Posterior cingulate gyrus (tissue), 11 donors: ENCODE measurements at regions not wholly inside any gene's neighbourhood (a gene's known extent, or its start where the extent isn't known, plus 50 kb on each side); places are given as distances from the start of the nearest gene placed in this dataset.
A peak's percentile ranks its signal among the peaks of the same experiment; 100 is the strongest.

Experiments used
- DNase-seq, 10 donors: peaks; one replicate each; pipeline versions ENCODE4 v3.0.0 to v3.0.0-alpha.2; 2020 to 2021; ENCODE audit warnings: mixed read lengths in 3 of 10
- intact Hi-C: fragments of 100-400 bp; cut with DNase I; formaldehyde crosslinking; loops from one replicate; pipeline ENCODE4 v1.15.1; 2023

DNA sequence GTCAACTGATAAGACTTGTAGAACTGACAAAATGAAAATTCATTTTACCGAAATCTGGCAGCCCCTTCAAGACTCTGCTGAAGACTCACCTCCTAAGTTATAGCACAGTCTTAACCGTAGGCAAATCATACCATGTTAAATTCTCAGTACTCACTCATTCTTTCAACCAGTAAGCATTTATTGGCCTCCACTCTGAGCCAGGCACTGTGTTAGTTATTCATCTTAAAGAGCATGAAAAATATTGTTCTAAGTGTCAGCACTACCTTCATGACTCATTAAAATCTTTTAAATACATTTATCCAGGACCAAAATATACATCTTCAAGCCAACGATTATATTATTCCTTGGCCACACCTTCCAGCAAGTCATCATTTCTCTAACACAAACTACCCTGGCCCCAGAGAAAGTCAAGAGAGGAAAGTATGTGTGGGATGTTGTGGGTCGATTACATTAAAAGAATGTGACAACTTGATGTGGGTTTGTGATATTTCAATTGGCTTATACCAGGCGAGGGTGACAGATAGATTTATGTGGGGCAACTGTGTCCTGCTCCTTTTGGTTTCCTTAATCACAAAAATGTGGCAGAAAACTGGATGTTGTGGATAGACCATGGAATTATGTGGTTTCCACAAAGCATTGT is 55.0 kb downstream of the TMEM30B start:
- intact Hi-C loops = no loop called here
- DNase-seq = no peak

DNA sequence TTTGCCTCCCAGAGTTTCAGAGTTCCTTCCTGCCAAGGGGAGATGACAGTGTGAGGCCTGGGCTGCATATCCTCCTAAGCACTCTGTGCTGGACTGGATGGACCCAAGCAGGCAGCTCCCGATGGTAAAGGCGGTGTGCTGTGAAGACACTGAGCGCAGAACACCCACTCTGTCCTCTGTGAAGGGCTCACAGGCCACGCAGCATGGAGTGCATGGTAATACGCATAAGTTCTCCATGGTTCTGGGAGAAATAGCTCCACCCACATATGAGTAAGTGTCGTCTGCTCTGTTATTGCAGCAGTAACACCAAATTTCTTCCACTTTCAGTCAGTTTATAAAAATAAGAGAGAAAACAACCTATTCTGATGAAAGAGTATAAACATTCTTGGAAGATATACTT is 55.8 kb downstream of the TMEM30B start:
- intact Hi-C loops = no loop called here
- DNase-seq = peak in 6 of 10 donors; percentile 8 to 86 (median 59)

DNA sequence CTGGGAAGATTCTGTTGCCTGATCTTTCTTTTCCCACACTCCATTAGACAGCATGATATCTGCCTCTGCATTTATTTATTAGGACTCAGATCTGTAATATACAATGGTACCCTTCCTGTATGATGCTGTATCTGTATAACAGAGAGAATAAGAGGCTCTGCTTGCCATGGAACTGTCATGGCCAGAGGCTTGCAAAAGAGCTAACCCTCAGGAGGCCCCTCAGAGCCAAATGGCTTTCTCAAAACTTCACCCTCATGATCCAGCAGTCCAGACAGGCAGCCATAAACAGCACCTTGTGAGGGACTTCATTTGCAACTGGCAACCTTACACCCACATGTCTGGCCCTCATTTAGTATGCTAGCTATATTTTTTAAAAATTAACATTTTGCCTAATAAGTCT is 57.6 kb downstream of the TMEM30B start:
- no peak for DNase-seq
- intact Hi-C loops = no loop called here

DNA sequence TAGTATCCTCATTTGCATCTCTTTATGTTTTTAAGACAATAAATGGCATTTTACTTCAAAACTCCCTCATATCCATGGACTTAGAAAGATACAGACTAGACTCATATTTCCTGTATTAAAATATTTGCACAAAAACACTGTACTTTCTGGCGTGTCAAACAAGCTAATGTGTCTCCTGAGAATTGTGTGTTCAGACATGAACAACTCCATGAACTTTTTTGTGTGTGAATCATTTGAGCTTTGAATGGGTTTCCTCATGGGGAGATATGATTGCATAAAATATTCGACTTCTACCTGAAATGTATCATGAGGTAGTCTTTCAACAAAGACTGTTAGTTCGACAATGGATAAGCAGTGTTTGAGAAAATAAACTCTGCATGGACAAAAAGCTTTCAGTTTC is 58.8 kb downstream of the TMEM30B start:
- DNase-seq = no peak
- intact Hi-C loops = no loop called here

DNA sequence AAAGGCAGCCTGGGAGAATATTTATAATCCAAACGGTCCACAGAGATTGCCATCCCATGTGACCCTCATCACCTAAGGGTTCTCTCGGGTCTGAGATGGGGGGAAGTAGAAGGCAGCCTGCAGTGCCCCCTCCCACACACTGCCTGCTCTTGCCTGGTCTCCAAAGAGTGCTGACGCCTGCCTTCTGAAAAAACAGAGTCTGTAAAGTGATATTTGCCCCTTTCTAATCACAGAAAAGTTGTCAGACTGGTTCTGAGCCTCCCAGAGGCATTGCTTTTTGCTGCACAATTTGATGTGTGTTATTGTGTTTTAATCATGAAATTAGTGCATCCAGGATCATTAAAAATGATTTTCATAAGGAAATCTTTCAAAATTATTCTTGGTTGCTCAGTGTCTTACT is 59.2 kb downstream of the TMEM30B start:
- no peak for DNase-seq
- intact Hi-C loops = no loop called here

DNA sequence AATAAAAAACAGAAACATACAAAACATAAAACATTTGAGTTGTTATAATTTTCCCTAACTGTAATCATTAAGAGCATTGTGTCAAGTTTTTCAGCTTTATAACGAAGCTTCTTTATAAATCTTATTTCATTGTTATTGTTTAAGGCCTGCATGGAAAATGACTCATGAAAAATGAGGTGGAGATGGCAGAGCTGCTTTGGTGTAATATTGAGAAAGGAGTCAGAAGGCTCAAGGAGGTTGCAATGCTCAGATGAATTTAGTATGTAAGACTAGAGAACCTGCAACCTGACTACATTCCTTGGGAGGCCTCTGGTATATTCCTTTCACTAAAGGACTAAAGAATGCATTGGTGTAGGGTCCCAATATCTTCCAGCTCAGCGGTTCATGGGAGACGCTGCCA is 61.5 kb downstream of the TMEM30B start:
- intact Hi-C loops = no loop called here
- DNase-seq = no peak

DNA sequence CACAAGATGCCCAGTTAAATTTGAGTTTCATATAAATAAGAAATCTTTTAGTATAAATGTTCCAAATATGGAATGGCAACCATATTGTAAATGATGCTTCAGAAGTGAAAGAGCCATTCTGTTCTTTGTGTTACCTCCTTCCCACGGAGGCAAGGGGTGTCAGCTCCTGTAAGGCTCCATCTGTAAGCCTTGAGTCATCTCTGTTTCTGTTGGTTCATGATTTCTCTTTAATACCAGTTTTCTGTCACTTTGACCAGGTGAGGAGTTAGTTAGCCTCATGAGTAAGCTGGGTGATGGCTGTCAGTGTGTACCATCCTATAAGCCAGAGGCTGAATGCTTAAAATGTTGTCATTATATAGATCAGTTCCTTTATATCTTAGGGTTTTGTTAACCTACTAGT is 61.9 kb downstream of the TMEM30B start:
- intact Hi-C loops = no loop called here
- no peak for DNase-seq

DNA sequence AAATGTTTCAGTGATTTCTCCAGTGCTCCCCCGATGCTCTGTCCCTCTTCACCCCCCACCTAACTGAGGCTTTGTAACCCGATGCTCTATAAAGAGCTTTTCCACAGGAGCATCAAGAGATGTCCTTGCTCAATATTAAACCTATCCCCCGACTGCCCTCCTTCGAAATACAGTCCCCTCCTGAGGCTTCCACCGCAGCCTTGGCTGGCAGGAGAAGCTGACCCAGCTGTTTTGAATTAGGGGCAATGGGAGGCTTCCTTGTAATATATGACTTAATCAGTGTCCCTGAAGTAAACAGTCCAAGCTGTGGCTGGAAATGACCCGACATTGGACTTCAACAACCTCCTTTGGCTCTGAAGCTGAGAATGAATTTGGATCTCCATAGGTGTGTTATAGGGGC is 62.4 kb downstream of the TMEM30B start:
- intact Hi-C loops = no loop called here
- DNase-seq = no peak

DNA sequence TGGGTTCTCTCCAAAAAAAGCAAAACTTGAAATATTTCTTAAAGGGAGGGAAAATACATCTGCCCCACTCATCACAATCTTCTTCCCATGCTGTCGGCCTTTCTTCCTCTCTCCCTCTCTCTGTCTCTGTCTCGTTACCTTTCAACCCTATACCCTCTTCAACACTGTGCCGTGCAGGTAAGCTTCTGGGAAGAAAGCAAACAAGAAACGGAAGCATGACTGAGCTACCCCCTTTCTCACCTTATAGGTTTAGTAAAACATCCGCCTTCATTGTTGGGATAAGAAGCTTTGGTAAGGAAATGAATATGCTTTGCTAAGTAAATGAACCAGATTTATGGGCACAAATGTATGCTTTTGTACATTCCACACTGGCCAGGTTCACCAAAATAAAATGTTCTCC is 63.0 kb downstream of the TMEM30B start:
- intact Hi-C loops = no loop called here
- no peak for DNase-seq

DNA sequence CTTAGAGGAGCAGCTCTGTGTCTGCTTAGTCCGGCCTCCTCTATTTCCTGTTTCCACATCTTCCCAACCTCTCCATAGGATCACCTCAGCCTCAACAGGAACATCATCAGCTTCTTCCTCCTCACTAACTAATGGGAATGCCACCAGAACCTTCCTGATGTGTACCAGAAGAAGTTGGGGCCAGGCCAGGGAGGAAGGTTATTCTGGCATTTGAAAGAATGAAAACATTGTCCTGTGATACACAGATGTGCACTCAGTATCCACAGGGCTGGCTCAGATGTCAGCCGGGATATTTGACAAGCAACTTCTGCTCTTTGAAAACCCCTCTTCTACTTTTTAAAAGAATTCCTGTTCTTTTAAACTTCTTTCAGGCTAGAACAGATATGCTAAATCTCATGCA is 63.6 kb downstream of the TMEM30B start:
- intact Hi-C loops = no loop called here
- DNase-seq = no peak

DNA sequence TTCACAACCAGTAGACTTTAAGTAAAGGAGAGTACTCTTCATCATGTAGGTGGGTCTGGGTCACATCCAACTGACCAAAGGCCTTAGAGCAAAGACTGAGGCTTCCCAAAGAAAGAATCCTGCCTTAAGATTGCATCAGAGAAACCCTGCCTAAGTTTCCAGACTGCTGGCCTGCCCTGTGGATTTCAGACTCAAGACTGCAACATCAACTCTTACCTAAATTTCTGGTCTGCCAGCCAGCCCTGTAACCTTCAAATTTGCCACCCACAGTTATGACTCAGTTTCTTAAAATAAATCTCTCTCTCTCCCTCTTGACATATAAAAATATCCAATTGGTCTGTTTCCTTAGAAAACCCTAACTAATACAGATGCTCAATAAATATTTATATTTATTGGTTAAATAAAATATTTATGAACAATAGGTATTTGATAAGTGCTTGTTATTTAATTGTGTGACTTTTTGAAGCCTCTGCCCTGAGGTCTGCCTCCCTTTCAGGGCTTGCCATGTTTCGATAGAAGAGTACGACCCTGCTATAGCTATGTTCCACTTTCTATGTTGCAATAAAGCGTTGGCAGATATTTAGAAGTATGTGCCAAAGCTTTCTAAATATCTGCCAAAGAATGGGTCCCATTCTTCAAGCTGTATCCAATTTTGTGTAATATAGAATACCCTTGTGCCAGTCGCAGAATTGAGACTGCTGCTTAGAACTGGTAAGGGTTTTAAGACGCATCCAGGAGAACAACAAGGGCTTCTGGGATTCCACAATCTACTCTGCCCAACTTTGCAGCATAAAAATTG is 65.7 kb downstream of the TMEM30B start:
- no peak for DNase-seq
- intact Hi-C loops = no loop called here

DNA sequence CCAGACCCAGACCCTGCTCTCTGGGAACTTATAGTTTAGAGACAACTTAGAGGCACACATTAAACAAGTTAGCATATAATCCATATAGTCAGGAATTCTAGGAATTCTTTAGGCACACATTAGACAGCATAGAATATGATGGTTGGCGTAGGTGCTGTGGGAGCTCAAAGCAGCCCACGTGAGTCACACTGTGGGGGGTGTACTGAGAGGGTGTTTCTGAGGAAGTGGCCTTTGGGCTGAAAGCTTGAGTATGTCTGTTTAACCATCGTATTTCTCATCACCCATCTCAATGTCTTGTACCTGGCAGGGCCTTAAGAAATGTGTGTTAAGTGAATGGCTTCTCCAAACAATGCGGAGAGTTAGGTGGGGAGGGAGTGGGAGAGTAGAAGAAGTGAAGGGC is 67.2 kb downstream of the TMEM30B start:
- intact Hi-C loops = no loop called here
- DNase-seq = no peak

DNA sequence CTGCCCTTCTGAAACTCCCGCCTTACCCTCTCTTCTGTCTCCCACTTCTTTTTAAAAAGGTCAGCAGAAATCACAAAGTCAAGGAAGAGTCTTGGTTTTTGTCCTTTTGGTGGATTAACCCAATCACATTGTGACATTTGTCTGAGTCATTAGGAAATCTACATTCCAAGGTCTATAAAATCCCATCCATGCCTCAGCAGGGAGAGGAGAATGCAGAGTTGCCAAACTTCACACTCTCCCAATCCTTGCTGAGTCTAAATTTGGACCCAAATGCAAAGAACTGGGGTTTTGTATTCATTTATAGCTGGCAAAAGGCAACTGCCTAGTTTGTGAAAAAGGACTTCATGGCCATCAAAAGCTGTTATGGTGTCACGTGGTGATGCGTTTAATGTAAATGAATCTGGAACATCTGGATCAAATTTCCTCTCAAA is 67.9 kb downstream of the TMEM30B start:
- intact Hi-C loops = no loop called here
- DNase-seq = no peak

DNA sequence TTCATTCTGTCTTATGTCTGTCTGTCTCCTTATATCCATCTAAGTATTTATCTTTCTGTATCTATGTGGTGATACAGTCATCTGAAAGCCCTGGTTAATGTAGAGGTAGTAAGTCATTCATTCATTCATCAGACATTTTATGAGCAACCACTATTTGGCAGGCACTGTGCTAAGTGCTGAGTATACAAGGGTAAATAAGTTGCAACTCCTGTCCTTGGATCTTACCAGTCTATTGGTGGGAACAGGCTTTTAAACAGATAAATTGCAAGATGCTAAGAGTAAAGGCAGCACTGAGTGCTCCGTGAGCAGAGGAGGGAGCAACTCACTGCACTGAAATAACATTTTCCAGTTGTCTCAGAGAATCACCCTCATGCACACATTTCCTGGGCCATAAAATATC is 68.6 kb downstream of the TMEM30B start:
- intact Hi-C loops = no loop called here
- DNase-seq = no peak

DNA sequence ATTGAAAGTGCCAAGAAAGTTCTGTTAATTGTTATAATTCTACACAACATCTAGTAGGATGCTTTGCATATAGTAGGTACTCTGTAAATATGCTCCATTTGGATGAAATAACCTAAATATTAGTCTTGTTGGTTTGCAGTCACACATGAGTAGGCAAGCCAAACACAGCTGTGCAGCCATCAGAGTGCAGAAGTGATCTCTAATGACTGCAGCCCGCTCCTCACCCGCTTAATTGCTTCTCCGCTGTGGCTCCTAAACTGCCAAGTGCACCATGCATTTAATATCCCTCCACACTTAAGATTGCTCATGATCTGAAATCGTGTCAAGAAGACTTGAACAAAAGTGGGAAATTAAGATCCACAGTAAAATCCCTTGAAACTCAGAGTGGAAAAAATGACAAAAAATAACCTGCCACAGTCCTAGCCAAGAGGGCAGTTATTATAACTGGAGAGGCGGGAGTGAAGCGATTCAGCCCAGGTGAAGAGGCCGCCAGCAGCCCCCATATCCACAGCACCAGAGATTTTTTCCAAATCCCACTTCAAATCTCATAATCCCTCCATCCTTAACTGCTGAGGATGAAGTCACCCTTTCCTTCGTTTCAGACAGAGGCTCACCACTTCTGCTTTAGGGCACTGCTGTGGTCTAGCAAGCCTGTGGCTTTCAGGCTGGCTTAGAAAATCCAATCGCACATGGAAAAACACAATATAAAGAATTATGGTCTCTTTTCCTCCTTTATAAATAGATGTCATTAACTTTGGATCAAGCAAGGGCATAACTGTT is 69.5 kb downstream of the TMEM30B start:
- intact Hi-C loops = no loop called here

DNA sequence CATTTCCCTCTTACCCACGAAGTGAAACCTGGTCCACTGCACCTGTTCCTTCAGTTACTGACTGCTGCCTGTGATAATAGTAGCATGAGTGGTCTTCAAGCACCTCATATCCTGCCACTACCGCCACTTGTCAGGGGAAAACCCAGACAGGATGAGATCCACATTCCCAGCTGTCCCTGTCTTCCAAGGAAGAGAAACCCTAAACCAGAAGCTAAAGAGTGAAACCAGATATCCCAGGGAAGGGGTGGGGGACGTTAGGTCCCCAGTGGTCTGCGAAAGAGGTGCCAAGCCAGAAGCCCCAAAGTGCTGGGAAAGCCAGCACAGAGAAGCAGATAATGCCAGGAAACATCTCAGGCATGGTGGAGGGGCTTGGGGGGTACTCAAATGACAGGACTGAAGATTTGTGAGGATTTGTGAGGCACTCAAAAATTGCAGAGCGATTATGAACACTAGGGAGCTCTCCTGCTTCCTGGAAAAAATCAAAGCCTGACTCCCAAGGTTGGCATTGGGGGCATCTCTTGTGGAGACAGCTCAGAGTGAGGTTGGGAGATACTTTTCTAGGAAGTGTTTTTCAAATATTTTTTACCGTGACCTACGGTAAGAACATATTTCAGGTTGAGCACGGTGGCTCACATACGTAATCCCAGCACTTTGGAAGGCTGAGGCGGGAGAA is 77.9 kb downstream of the TMEM30B start:
- DNase-seq = no peak
- intact Hi-C loops = no loop called here

More for the DNA sequence above, 69.5 kb downstream of the TMEM30B start:
- DNase-seq = no peak

DNA sequence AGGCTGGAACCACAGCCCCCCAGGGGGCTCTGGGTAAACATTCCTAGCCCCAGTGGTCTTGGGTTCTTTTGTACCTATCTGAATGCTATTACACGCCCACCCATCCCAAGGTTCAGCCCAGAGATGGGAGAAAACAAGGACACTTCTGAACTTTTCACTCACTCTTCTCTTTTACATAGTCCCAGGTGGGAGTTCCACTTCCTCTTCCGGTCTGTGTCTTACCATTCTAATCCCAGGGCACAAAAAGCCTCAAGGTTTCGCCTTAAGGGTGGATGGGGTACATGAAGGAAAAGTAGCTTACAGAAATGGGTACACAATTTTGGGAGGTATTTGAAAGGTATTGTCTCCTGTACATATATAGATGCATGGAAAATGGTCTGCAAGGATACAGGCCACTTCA is 79.0 kb downstream of the TMEM30B start:
- intact Hi-C loops = no loop called here
- DNase-seq = no peak

DNA sequence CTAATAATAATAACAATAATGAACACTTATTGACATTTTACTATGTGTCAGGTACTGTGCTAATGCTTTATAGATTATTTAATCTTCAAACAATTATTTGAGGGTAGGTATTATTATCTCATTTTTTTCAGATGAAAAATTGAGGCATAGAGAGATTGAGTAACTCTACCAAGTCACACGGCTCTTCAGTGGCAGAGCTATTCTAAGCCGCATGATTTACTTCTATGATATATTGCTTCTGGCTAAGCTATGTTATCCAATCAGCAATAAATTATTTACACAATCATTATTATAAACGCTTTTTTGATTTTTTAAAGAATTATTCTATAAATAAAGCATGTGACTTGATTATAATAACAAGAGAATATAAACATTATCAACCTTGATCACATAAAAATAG is 80.0 kb downstream of the TMEM30B start:
- DNase-seq = no peak
- intact Hi-C loops = no loop called here

DNA sequence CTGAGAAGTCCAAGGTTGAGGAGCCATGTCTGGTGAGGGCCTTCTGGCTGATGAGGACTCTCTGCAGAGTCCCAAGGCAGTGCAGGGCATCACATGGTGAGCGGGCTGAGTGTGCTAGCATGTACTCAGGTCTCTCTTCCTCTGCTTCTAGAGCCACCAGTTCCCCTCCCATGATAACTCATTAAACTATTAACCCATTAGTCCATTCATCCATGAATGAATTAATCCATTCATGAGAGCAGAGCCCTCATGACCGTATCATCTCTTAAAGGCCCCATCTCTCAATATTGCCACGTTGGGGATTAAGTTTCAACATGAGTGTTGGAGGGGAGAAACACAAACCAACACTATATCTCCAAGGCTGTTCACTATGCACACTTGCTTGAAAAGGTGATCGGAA is 83.7 kb downstream of the TMEM30B start:
- DNase-seq = no peak
- intact Hi-C loops = no loop called here

DNA sequence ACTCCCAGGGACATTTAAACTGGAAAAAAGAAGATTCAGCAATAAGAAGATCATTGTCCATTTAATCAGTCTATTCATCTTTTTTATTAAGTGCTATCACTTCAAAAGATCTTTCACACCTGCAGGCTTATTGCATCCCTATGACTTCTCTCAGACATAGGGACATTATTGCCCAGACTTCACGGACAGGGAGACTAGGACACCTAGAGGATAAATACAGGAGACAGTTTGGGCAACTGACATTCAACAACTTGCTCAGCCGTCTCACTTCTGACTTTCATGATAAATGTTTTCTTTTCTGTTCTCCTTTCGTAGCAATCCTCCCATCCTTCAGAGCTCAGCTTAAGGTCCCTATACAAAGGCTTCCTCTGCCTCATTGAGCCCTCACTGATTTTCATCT is 84.3 kb downstream of the TMEM30B start:
- DNase-seq = no peak
- intact Hi-C loops = no loop called here

DNA sequence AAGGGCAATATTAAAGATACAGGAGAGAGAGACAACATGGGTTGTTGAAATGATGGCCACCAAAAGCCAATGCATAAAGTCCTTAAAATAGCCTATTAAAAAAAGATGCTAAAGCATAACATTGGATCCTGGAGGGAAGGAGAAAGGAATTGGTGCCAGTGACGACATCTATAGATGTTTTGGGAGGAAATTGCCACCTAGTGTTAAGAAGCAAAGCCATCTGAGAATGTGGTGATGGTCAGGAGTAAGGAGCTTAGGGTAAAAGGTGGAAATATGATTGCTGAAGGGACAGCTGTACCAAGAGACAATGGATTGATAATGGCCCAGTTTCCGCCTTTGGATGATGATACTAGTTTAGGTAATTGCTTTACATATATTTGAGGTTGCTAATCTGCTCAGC is 85.1 kb downstream of the TMEM30B start:
- intact Hi-C loops = no loop called here
- no peak for DNase-seq
